ENCODE measurements at regions not wholly inside any gene's neighbourhood (a gene's known extent, or its start where the extent isn't known, plus 50 kb on each side); places are given as distances from the start of the nearest gene placed in this dataset.
"Not testable (repeated sequence)": the region's sequence is repeated elsewhere in the genome, so short reads cannot be mapped to it uniquely, and the experiment has no call there.

- ATAC-seq (no peak), DNase-seq (ENCODE audit: low spot score) (no peak)
- no peak overlapping the region for H3K27ac Mint-ChIP-seq
- no peak overlapping the region for H3K4me3 Mint-ChIP-seq
- H3K9me3 Mint-ChIP-seq = no peaks in the 10 kb centered on the region
- H3K36me3 Mint-ChIP-seq = no peaks in the 10 kb centered on the region
- H3K4me1 Mint-ChIP-seq (ENCODE audit: low read depth in 2 of 2) = no peaks in the 10 kb centered on the region
- peaks cover 3 to 5% of the 10 kb centered on the region in 2 donors for H3K27me3 Mint-ChIP-seq
Measured at GRCh38 chr1:227508431-227508830, 54.9 kb upstream of the ZNF678 start.

- not testable (repeated sequence) for H3K27me3 Mint-ChIP-seq; H3K27ac Mint-ChIP-seq; H3K4me3 Mint-ChIP-seq; H3K36me3 Mint-ChIP-seq; H3K9me3 Mint-ChIP-seq; H3K4me1 Mint-ChIP-seq (ENCODE audit: low read depth in 2 of 2); DNase-seq (ENCODE audit: low spot score)
- ATAC-seq = peak; percentile 8 to 29
Measured at GRCh38 chr1:227506490-227507393, 56.6 kb upstream of the ZNF678 start.

GRCh38 chr1:227496045-227496444 lies 67.3 kb upstream of the ZNF678 start:
- not testable (repeated sequence) for H3K9me3 Mint-ChIP-seq; DNase-seq (ENCODE audit: low spot score); H3K27ac Mint-ChIP-seq; H3K27me3 Mint-ChIP-seq; H3K4me3 Mint-ChIP-seq; ATAC-seq; H3K36me3 Mint-ChIP-seq; H3K4me1 Mint-ChIP-seq (ENCODE audit: low read depth in 2 of 2)

GRCh38 chr1:227493863-227494551 lies 69.3 kb upstream of the ZNF678 start:
- H3K36me3 Mint-ChIP-seq; DNase-seq (ENCODE audit: low spot score); ATAC-seq; H3K27ac Mint-ChIP-seq; H3K4me3 Mint-ChIP-seq; H3K4me1 Mint-ChIP-seq (ENCODE audit: low read depth in 2 of 2); H3K9me3 Mint-ChIP-seq; H3K27me3 Mint-ChIP-seq: not testable (repeated sequence)

- H3K27ac Mint-ChIP-seq = no peak overlapping the region
- no peak overlapping the region for H3K4me3 Mint-ChIP-seq
- H3K9me3 Mint-ChIP-seq = no peaks in the 10 kb centered on the region
- no peaks in the 10 kb centered on the region for H3K4me1 Mint-ChIP-seq (ENCODE audit: low read depth in 2 of 2)
- no peaks in the 10 kb centered on the region for H3K27me3 Mint-ChIP-seq
- H3K36me3 Mint-ChIP-seq = no peaks in the 10 kb centered on the region
- DNase-seq (ENCODE audit: low spot score) (no peak), ATAC-seq (no peak)
Measured at GRCh38 chr1:227490478-227490877, 72.9 kb upstream of the ZNF678 start.

GRCh38 chr1:227490001-227490400 lies 73.4 kb upstream of the ZNF678 start:
- no peak overlapping the region for H3K27ac Mint-ChIP-seq
- DNase-seq (ENCODE audit: low spot score) = no peak
- no peaks in the 10 kb centered on the region for H3K36me3 Mint-ChIP-seq
- H3K27me3 Mint-ChIP-seq = peaks cover 0 to under 1% of the 10 kb centered on the region in 2 donors
- no peaks in the 10 kb centered on the region for H3K9me3 Mint-ChIP-seq
- H3K4me3 Mint-ChIP-seq = no peak overlapping the region
- ATAC-seq = peak in 1 of 2 donors; percentile 14
- no peaks in the 10 kb centered on the region for H3K4me1 Mint-ChIP-seq (ENCODE audit: low read depth in 2 of 2)

- Mint-ChIP-seq H3K27me3 (peaks cover 3 to 5% of the 10 kb centered on the region in 2 donors), H3K9me3 (no peaks in the 10 kb centered on the region), H3K27ac (no peak overlapping the region)
Measured at GRCh38 chr1:227489572-227489971, 73.8 kb upstream of the ZNF678 start.

GRCh38 chr1:227487606-227488005 lies 75.8 kb upstream of the ZNF678 start:
- DNase-seq (ENCODE audit: low spot score) (no peak), ATAC-seq (no peak)
- Mint-ChIP-seq H3K4me3 (no peak overlapping the region), H3K27me3 (peaks cover 3 to 20% of the 10 kb centered on the region in 2 donors), H3K36me3 (no peaks in the 10 kb centered on the region), H3K4me1 (ENCODE audit: low read depth in 2 of 2) (no peaks in the 10 kb centered on the region), H3K9me3 (no peaks in the 10 kb centered on the region), H3K27ac (no peak overlapping the region)

More at GRCh38 chr1:227489572-227489971, 73.8 kb upstream of the ZNF678 start:
- ATAC-seq (no peak), DNase-seq (ENCODE audit: low spot score) (no peak)
- Mint-ChIP-seq H3K4me3 (no peak overlapping the region), H3K4me1 (ENCODE audit: low read depth in 2 of 2) (no peaks in the 10 kb centered on the region), H3K36me3 (no peaks in the 10 kb centered on the region)

- H3K27me3 Mint-ChIP-seq = peaks cover 3 to 22% of the 10 kb centered on the region in 2 donors
- H3K4me1 Mint-ChIP-seq (ENCODE audit: low read depth in 2 of 2) = no peaks in the 10 kb centered on the region
- no peak overlapping the region for H3K27ac Mint-ChIP-seq
- ATAC-seq = no peak
- no peaks in the 10 kb centered on the region for H3K9me3 Mint-ChIP-seq
- DNase-seq (ENCODE audit: low spot score) = no peak
- H3K36me3 Mint-ChIP-seq = no peaks in the 10 kb centered on the region
- H3K4me3 Mint-ChIP-seq = no peak overlapping the region
Measured at GRCh38 chr1:227486559-227486958, 76.8 kb upstream of the ZNF678 start.

GRCh38 chr1:227482023-227482299 lies 81.4 kb upstream of the ZNF678 start:
- Mint-ChIP-seq H3K4me1 (ENCODE audit: low read depth in 2 of 2) (no peaks in the 10 kb centered on the region), H3K27me3 (peaks cover 21 to 46% of the 10 kb centered on the region in 2 donors), H3K9me3 (no peaks in the 10 kb centered on the region), H3K36me3 (no peaks in the 10 kb centered on the region), H3K27ac (no peak overlapping the region), H3K4me3 (no peak overlapping the region)
- ATAC-seq (no peak), DNase-seq (ENCODE audit: low spot score) (no peak)

- not testable (repeated sequence) for DNase-seq (ENCODE audit: low spot score); H3K9me3 Mint-ChIP-seq; ATAC-seq; H3K27ac Mint-ChIP-seq; H3K4me3 Mint-ChIP-seq; H3K4me1 Mint-ChIP-seq (ENCODE audit: low read depth in 2 of 2); H3K36me3 Mint-ChIP-seq
- peaks cover 30 to 48% of the 10 kb centered on the region in 2 donors for H3K27me3 Mint-ChIP-seq
Measured at GRCh38 chr1:227474072-227474471, 89.3 kb upstream of the ZNF678 start.

GRCh38 chr1:227472772-227473171 lies 90.6 kb upstream of the ZNF678 start:
- Mint-ChIP-seq H3K4me1 (ENCODE audit: low read depth in 2 of 2) (no peaks in the 10 kb centered on the region), H3K4me3 (no peak overlapping the region), H3K36me3 (no peaks in the 10 kb centered on the region), H3K27ac (no peak overlapping the region), H3K9me3 (no peaks in the 10 kb centered on the region), H3K27me3 (peaks cover 26 to 40% of the 10 kb centered on the region in 2 donors)
- ATAC-seq (no peak), DNase-seq (ENCODE audit: low spot score) (no peak)

- H3K27ac Mint-ChIP-seq = no peak overlapping the region
- ATAC-seq (no peak), DNase-seq (ENCODE audit: low spot score) (no peak)
- H3K4me3 Mint-ChIP-seq = no peak overlapping the region
- H3K27me3 Mint-ChIP-seq = peaks cover 11 to 21% of the 10 kb centered on the region in 2 donors
- no peaks in the 10 kb centered on the region for H3K9me3 Mint-ChIP-seq
- H3K4me1 Mint-ChIP-seq (ENCODE audit: low read depth in 2 of 2) = no peaks in the 10 kb centered on the region
- no peaks in the 10 kb centered on the region for H3K36me3 Mint-ChIP-seq
Measured at GRCh38 chr1:227470688-227471087, 92.7 kb upstream of the ZNF678 start.

GRCh38 chr1:227469708-227470107 lies 93.6 kb upstream of the ZNF678 start:
- H3K4me3 Mint-ChIP-seq = no peak overlapping the region
- H3K36me3 Mint-ChIP-seq = no peaks in the 10 kb centered on the region
- H3K27ac Mint-ChIP-seq = no peak overlapping the region
- H3K27me3 Mint-ChIP-seq = peaks cover 6 to 11% of the 10 kb centered on the region in 2 donors
- no peak for DNase-seq (ENCODE audit: low spot score)
- no peak for ATAC-seq
- no peaks in the 10 kb centered on the region for H3K4me1 Mint-ChIP-seq (ENCODE audit: low read depth in 2 of 2)
- no peaks in the 10 kb centered on the region for H3K9me3 Mint-ChIP-seq
